WTC11 (cell line): ENCODE measurements at regions not wholly inside any gene's neighbourhood (a gene's known extent, or its start where the extent isn't known, plus 50 kb on each side); places are given as distances from the start of the nearest gene placed in this dataset.

ENCODE experiments used
- ATF2 ChIP-seq: sonication (generic); formaldehyde crosslinking; IDR thresholded peaks from 2 replicates; pipeline ENCODE4 v1.8.1; 2022; ENCODE audit warnings: low read depth, missing genetic modification reagents, borderline replicate concordance
- CTCF ChIP-seq: fragments of 200-600 bp; IDR thresholded peaks from 2 replicates; pipeline ENCODE4 v1.8.0; 2022; ENCODE audit warnings: antibody characterized with exemption
- NFYB ChIP-seq: sonication (generic); formaldehyde crosslinking; conservative IDR thresholded peaks from 2 replicates; pipeline ENCODE4 v1.8.0; 2022; ENCODE audit warnings: low read depth, missing genetic modification reagents

- TF ChIP-seq CTCF = no peak
- TF ChIP-seq ATF2 (CRISPR knock-in tag) = no peak
- TF ChIP-seq NFYB = no peak
Observed at GRCh38 chr4:77393996-77394395, 211.6 kb upstream of the CXCL13 start.
